ENCODE measurements at regions not wholly inside any gene's neighbourhood (a gene's known extent, or its start where the extent isn't known, plus 50 kb on each side); places are given as distances from the start of the nearest gene placed in this dataset.

DNA sequence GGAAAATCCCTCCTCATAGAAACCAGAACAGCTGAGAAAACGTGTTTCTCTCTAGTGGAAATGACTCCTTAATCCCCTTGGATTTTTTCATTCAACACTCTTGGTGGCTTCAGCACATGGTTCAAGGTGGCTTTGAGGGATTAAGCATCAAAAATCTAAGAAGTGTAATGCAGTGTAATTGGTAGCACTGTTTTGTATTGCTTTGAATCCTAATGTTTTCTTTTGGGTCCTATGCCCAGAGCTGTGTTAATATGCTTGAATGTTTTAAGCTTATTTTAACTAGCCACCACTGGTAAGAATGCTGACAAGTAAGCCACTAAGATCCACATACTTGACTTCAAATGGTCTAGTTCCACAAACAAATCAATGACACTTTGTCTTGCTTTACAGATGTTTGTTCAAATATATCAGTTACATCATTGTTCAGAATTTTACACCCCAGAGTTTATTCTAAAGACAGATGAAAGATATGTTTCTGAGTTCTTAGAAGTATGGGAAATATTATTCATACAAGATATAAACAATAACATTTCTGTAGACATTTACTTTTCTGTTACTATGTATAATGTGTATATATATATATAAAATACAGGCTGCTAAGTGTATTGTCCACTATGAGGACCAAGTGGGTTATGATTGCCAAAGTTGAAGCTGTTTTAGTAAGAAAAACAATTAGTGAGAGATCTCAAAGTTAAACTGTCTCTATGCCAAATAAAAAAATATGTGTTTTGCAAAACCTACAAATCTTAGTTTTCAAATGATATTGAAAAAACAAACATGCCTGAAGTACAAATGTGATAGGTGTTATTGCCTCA lies 220.8 kb downstream of the OGFRL1 start:
- H3K36me3 Mint-ChIP-seq (ENCODE audit: insufficient read depth in 1 of 3, low read depth in 3 of 3), result no peaks in the 10 kb centered on the region
- no peak overlapping the region for H2BK120ac ChIP-seq (ENCODE audit: low read depth, low read length, poor library complexity, severe bottlenecking)
- no peak overlapping the region for H3K18ac ChIP-seq (ENCODE audit: insufficient read length, low read depth, low read length)
- H3K9me3 Mint-ChIP-seq, result no peaks in the 10 kb centered on the region
- no peaks in the 10 kb centered on the region for H3K23me2 ChIP-seq (ENCODE audit: insufficient read length, low read depth, low read length, poor library complexity, severe bottlenecking)
- H2AK5ac ChIP-seq (ENCODE audit: insufficient read length, low read length), result no peak overlapping the region
- H2AFZ ChIP-seq (ENCODE audit: low read length), result no peak overlapping the region
- DNase-seq, result no peak
- H3K27ac Mint-ChIP-seq, result no peak overlapping the region; a peak in 1 of 7 replicates
- H3K4ac ChIP-seq (ENCODE audit: low read depth, low read length), result no peak overlapping the region
- H3K27me3 Mint-ChIP-seq (ENCODE audit: low read depth), result no peaks in the 10 kb centered on the region
- TF ChIP-seq, protein P1, sequence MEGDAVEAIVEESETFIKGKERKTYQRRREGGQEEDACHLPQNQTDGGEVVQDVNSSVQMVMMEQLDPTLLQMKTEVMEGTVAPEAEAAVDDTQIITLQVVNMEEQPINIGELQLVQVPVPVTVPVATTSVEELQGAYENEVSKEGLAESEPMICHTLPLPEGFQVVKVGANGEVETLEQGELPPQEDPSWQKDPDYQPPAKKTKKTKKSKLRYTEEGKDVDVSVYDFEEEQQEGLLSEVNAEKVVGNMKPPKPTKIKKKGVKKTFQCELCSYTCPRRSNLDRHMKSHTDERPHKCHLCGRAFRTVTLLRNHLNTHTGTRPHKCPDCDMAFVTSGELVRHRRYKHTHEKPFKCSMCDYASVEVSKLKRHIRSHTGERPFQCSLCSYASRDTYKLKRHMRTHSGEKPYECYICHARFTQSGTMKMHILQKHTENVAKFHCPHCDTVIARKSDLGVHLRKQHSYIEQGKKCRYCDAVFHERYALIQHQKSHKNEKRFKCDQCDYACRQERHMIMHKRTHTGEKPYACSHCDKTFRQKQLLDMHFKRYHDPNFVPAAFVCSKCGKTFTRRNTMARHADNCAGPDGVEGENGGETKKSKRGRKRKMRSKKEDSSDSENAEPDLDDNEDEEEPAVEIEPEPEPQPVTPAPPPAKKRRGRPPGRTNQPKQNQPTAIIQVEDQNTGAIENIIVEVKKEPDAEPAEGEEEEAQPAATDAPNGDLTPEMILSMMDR (conservative IDR thresholded peaks at IDR 0.05), result no peak
- no peak overlapping the region for H3K14ac ChIP-seq (ENCODE audit: insufficient read depth, low read length)
- H3T11ph ChIP-seq (ENCODE audit: low read length), result no peak overlapping the region
- no CpG with 5 or more reads among the region's 1 CpG for WGBS (ENCODE audit: extremely low coverage, insufficient read length, low lambda C conversion rate)
- no peak overlapping the region for H3K4me2 ChIP-seq (ENCODE audit: insufficient read depth, insufficient read length, low read length)
- H3K23ac ChIP-seq (ENCODE audit: insufficient read length, low read depth, low read length), result no peak overlapping the region
- H3K56ac ChIP-seq (ENCODE audit: insufficient read length, low read depth, low read length), result no peak overlapping the region
- no peaks in the 10 kb centered on the region for H3K79me2 ChIP-seq (ENCODE audit: insufficient read depth, low read length)
- no peak overlapping the region for H4K5ac ChIP-seq (ENCODE audit: insufficient read length, low read depth, low read length)
- no peak overlapping the region for H3K27ac ChIP-seq (ENCODE audit: insufficient read length, low read depth, low read length)
- no peak overlapping the region for H2BK12ac ChIP-seq (ENCODE audit: insufficient read length, low read depth, low read length)
- no peaks in the 10 kb centered on the region for H3K4me1 ChIP-seq (ENCODE audit: insufficient read depth, low read length)
- no peaks in the 10 kb centered on the region for H3K9me3 ChIP-seq (ENCODE audit: control insufficient read depth, low read depth, low read length)
- no peak overlapping the region for H3K4me3 Mint-ChIP-seq
- no peak overlapping the region for H2BK15ac ChIP-seq (ENCODE audit: low read depth, low read length)
- H3K27me3 ChIP-seq (ENCODE audit: insufficient read depth, low read length), result no peaks in the 10 kb centered on the region
- no peak overlapping the region for H2BK5ac ChIP-seq (ENCODE audit: insufficient read length, low read length)
- H4K8ac ChIP-seq (replicated peaks; ENCODE audit: insufficient read length, low read depth, low read length), result no peak overlapping the region
- H3K4me1 Mint-ChIP-seq, result peaks cover 2 to 3% of the 10 kb centered on the region in 2 experiments; a peak in 2 of 4 replicates
- H3K9ac ChIP-seq (ENCODE audit: extremely low read depth, insufficient read length, low read length), result no peak overlapping the region
- no peaks in the 10 kb centered on the region for H4K20me1 ChIP-seq (ENCODE audit: control insufficient read depth, insufficient read depth, insufficient read length)
- H3K79me1 ChIP-seq (ENCODE audit: insufficient read depth, low read depth, low read length, poor library complexity, severe bottlenecking), result no peaks in the 10 kb centered on the region
- H4K91ac ChIP-seq (ENCODE audit: insufficient read length, low read depth, low read length), result no peak overlapping the region
- H2BK20ac ChIP-seq (ENCODE audit: low read depth, low read length, poor library complexity, severe bottlenecking), result no peak overlapping the region
